Small intestine (tissue), 7 donors: ENCODE measurements at regions not wholly inside any gene's neighbourhood (a gene's known extent, or its start where the extent isn't known, plus 50 kb on each side); places are given as distances from the start of the nearest gene placed in this dataset.

ENCODE experiments used
- DNase-seq, 2 donors: peaks; one replicate each; pipeline versions ENCODE4 v3.0.0 to v3.0.0-alpha.2; 2013
- FAIRE-seq: peaks from 2 replicates; lab custom pipeline; 2012; peaks lifted over from hg19 to GRCh38; lab: Jason Lieb, UNC
- H3K27ac ChIP-seq, 3 donors: one replicate each; pipeline ENCODE4 v1.5.1; 2013; ENCODE audit warnings: low read length in 2 of 3, mild to moderate bottlenecking in 2 of 3, control low read depth in 1 of 3, inconsistent platforms in 1 of 3, low read depth in 1 of 3, moderate library complexity in 1 of 3
- H3K27me3 ChIP-seq, 3 donors: one replicate each; pipeline ENCODE4 v1.6.1; 2013; ENCODE audit warnings: low read length in 3 of 3, inconsistent platforms in 1 of 3; ENCODE audit not compliant: control insufficient read depth in 3 of 3, insufficient read depth in 3 of 3
- H3K36me3 ChIP-seq, 3 donors: one replicate each; pipeline ENCODE4 v1.6.1; 2013; ENCODE audit warnings: low read length in 3 of 3, inconsistent platforms in 1 of 3, low read depth in 1 of 3, mild to moderate bottlenecking in 1 of 3, moderate library complexity in 1 of 3; ENCODE audit not compliant: control insufficient read depth in 3 of 3, insufficient read depth in 2 of 3
- H3K4me1 ChIP-seq, 3 donors: one replicate each; pipeline ENCODE4 v1.6.1; 2013; ENCODE audit warnings: low read length in 2 of 3, inconsistent platforms in 1 of 3, low read depth in 1 of 3, mild to moderate bottlenecking in 1 of 3, moderate library complexity in 1 of 3; ENCODE audit not compliant: control insufficient read depth in 3 of 3, insufficient read depth in 2 of 3
- H3K4me3 ChIP-seq, 3 donors: one replicate each; pipeline ENCODE4 v1.5.1; 2013; ENCODE audit warnings: low read length in 3 of 3, control low read depth in 1 of 3, inconsistent platforms in 1 of 3, low read depth in 1 of 3, mild to moderate bottlenecking in 1 of 3, moderate library complexity in 1 of 3
- H3K9me3 ChIP-seq, 2 donors: one replicate each; pipeline ENCODE4 v1.6.1; 2013; ENCODE audit warnings: low read depth in 1 of 2, low read length in 1 of 2; ENCODE audit not compliant: control insufficient read depth in 2 of 2, insufficient read depth in 1 of 2
- WGBS, 3 donors: extraction: QIAGEN DNeasy Blood & Tissue Kit; methylation state at CpG; one replicate each; pipeline ENCODE4 v1.1.7; 2013; 5-methylcytosine and 5-hydroxymethylcytosine counted together
- donor health status: healthy with polysubstance abuse.
- donor health status: control.
- donor health status: control.
- donor health status: Bipolar disorder and iron deficiency.
- donor health status: healthy.

- no peaks in the 10 kb centered on the region for H3K4me1 ChIP-seq
- FAIRE-seq = no peak
- no peak for DNase-seq
- H3K27me3 ChIP-seq = no peaks in the 10 kb centered on the region
- no peaks in the 10 kb centered on the region for H3K36me3 ChIP-seq
- no peaks in the 10 kb centered on the region for H3K9me3 ChIP-seq
- WGBS, 3 donors = 54 to 59% (median 55%) methylated on average over 2 of the region's 2 CpGs
- H3K27ac ChIP-seq = no peak overlapping the region
- H3K4me3 ChIP-seq = no peak overlapping the region
These were observed 548.9 kb downstream of the NUF2 start for GRCh38 chr1:163870666-163871065.

DNA sequence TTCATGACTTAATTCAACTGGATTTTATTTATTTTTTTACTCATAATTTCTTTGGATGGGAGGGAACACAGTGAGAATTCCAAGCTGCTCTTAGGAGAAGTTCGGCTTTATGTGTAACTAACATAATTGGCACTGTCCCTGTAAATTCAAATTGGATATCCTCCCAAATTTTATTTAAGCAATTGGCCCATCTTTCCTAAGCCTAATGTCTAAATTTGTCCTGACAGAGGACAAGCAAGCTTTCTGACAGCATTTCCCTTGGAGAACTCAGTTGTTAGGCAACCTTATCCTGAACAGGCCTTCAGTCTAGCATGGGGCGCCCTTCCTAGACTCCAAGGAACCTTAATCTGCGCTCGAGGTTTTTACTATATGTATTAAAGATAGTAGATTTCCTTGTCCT lies 550.3 kb downstream of the NUF2 start:
- H3K9me3 ChIP-seq = no peaks in the 10 kb centered on the region
- 61 to 78% (median 72%) methylated on average over 4 of the region's 4 CpGs for WGBS, 3 donors
- H3K27me3 ChIP-seq = no peaks in the 10 kb centered on the region
- no peaks in the 10 kb centered on the region for H3K4me1 ChIP-seq
- FAIRE-seq (no peak), DNase-seq (no peak)
- no peak overlapping the region for H3K27ac ChIP-seq
- H3K4me3 ChIP-seq = no peak overlapping the region
- H3K36me3 ChIP-seq = no peaks in the 10 kb centered on the region

DNA sequence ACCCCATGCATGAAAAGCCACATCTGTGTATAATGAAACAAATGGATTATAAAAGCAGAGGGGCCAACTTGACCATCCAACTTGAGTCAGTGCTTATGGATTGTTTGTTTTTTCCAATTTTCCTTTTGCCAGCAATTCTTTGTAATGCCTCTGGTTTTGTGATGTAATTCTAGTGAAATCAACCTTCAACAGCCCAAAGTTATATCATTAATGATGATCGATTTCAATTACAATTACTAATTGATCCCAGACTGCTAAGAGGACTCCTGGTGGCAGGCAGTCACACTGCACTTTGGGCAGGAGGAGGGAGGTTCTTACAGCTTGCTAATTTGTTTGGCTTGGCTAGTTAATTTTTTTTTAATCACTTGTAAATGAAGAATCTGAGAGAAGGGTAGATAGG lies 552.3 kb downstream of the NUF2 start:
- no peak overlapping the region for H3K4me3 ChIP-seq
- no peak overlapping the region for H3K27ac ChIP-seq
- DNase-seq (no peak), FAIRE-seq (no peak)
- 73 to 84% (median 78%) methylated on average over 1 of the region's 1 CpG for WGBS, 3 donors
- no peaks in the 10 kb centered on the region for H3K36me3 ChIP-seq
- no peaks in the 10 kb centered on the region for H3K4me1 ChIP-seq
- H3K27me3 ChIP-seq = no peaks in the 10 kb centered on the region
- no peaks in the 10 kb centered on the region for H3K9me3 ChIP-seq

DNA sequence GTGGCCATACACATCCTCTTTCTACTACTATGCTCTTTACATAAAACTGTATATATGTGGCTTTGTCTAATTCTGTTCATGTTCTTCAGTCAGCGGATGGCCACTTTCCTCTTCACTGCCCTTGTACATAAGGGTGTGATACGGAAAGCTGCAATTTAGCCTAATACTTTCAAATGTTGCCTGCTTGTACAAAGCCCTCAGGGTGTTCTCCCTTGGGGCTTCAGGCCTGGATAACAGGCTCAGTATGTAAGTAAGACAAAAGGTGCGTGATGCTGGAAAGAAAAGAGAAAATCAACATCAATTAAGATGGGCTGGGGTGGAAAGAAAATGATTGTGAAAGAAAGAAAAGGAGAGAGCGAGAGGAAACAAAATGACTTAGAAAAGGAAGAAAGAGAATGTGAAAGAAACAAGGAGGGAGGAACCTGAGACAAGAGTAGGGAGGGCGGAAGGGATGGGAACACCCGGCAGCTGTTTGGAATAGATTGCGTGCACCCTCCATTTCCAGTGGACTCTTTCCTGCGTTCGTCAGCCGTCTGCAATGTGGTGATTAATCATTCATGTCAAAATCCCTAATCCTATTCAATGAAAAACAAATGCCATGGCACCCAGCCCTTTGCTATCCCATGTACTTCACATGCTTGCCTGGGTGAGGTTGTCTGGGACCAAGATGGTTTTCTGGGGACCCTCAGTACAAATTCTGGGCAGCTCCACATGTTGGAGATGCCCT lies 553.6 kb downstream of the NUF2 start:
- no peaks in the 10 kb centered on the region for H3K4me1 ChIP-seq

GRCh38 chr1:163875927-163876320 lies 554.2 kb downstream of the NUF2 start:
- Histone ChIP-seq H3K4me1 (no peaks in the 10 kb centered on the region), H3K4me3 (no peak overlapping the region), H3K27me3 (no peaks in the 10 kb centered on the region), H3K36me3 (no peaks in the 10 kb centered on the region), H3K9me3 (no peaks in the 10 kb centered on the region), H3K27ac (peak overlapping the region in 1 of 3 donors; percentile 68)
- no peak for DNase-seq
- WGBS, 3 donors = 39 to 40% (median 40%) methylated on average over 6 of the region's 6 CpGs
- no peak for FAIRE-seq

More for the DNA sequence above, 553.6 kb downstream of the NUF2 start:
- WGBS, 3 donors = 48 to 58% (median 50%) methylated on average over 10 of the region's 10 CpGs
- no peaks in the 10 kb centered on the region for H3K9me3 ChIP-seq
- no peaks in the 10 kb centered on the region for H3K27me3 ChIP-seq
- H3K36me3 ChIP-seq = no peaks in the 10 kb centered on the region
- peak overlapping the region in 1 of 3 donors; percentile 81 for H3K27ac ChIP-seq
- DNase-seq = peak; percentile 4 to 10
- H3K4me3 ChIP-seq = no peak overlapping the region
- FAIRE-seq = no peak

DNA sequence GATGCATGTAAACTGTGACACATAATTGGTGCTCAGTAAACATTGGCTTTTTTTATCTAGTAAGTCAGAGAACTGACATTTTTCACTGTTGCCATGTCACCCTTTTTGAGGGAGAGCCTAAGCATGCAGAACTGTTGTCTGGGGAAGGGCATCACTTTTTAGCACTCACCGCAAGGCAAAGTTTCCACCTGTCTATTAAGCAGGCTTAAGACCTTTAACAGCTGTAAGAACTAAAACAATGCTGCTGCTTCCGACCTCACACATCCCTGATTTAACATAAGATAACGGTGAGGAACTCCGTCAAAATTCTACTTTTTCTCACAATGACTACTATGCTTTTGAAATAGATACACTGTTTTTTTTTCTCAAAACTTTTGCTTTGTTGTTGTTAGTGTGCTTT lies 554.8 kb downstream of the NUF2 start:
- FAIRE-seq = no peak
- H3K4me3 ChIP-seq = no peak overlapping the region
- 80 to 89% (median 88%) methylated on average over 4 of the region's 4 CpGs for WGBS, 3 donors
- no peaks in the 10 kb centered on the region for H3K4me1 ChIP-seq
- no peak overlapping the region for H3K27ac ChIP-seq
- DNase-seq = no peak
- H3K27me3 ChIP-seq = no peaks in the 10 kb centered on the region
- H3K36me3 ChIP-seq = no peaks in the 10 kb centered on the region
- no peaks in the 10 kb centered on the region for H3K9me3 ChIP-seq

DNA sequence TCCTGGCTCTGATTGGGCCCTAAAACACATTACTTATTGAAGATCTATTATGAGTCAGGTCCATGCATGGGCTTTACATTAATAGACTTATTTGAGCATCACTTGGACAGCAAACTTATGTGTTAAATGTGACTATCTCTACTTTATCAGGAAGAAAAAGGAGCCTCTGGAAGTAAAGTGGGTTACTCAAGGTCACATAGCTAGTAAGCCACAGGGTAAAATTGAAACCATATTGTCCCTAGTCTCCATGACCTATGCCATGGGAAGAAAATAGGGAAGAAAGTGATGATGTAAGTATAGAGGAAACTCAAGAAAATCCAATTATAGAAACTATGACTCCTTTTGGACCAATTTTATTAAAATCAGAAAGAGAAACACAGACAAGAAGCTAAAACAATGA lies 555.3 kb downstream of the NUF2 start:
- Histone ChIP-seq H3K27me3 (no peaks in the 10 kb centered on the region), H3K36me3 (no peaks in the 10 kb centered on the region), H3K4me3 (no peak overlapping the region), H3K27ac (no peak overlapping the region), H3K9me3 (no peaks in the 10 kb centered on the region), H3K4me1 (no peaks in the 10 kb centered on the region)
- no peak for FAIRE-seq
- DNase-seq = no peak

GRCh38 chr1:163885510-163885909 lies 563.8 kb downstream of the NUF2 start:
- FAIRE-seq = no peak
- no peaks in the 10 kb centered on the region for H3K4me1 ChIP-seq
- H3K36me3 ChIP-seq = no peaks in the 10 kb centered on the region
- H3K27me3 ChIP-seq = no peaks in the 10 kb centered on the region
- DNase-seq = no peak
- WGBS, 3 donors = 83 to 92% (median 88%) methylated on average over 8 of the region's 8 CpGs
- no peaks in the 10 kb centered on the region for H3K9me3 ChIP-seq
- H3K4me3 ChIP-seq = no peak overlapping the region
- no peak overlapping the region for H3K27ac ChIP-seq

DNA sequence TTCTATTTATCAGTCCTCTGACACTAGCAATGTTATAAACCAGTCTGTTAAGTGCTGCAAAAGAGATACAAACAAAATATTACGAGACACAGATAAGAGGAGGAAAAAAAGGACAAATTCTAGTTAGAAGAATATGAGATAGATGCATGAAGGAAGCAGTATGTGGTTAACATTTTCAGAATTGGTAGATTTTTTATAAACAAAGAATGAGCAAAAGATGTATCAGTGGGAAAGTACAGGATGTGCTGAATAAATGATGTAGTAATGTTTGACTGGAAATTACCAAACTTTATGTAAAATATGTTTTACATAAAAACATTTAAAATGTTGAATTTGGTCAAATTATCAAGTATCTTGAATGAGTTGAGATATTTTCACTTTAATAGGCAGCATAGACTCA lies 574.2 kb downstream of the NUF2 start:
- no peaks in the 10 kb centered on the region for H3K36me3 ChIP-seq
- H3K27ac ChIP-seq = no peak overlapping the region
- 50 to 61% (median 60%) methylated on average over 1 of the region's 1 CpG for WGBS, 3 donors
- H3K9me3 ChIP-seq = no peaks in the 10 kb centered on the region
- H3K4me1 ChIP-seq = no peaks in the 10 kb centered on the region
- FAIRE-seq = no peak
- H3K27me3 ChIP-seq = no peaks in the 10 kb centered on the region
- DNase-seq = no peak
- no peak overlapping the region for H3K4me3 ChIP-seq
